ENCODE measurements at regions not wholly inside any gene's neighbourhood (a gene's known extent, or its start where the extent isn't known, plus 50 kb on each side); places are given as distances from the start of the nearest gene placed in this dataset.

GRCh38 chr3:107861904-107862303 lies 228.9 kb downstream of the CD47 start:
- no peaks in the 10 kb centered on the region for H3K36me3 ChIP-seq (ENCODE audit: control insufficient read depth in 2 of 2, extremely low read depth in 1 of 2, insufficient read depth in 2 of 2, low read length in 2 of 2)
- POLR2A ChIA-PET: no interaction called here
- H3K9me1 ChIP-seq (replicated peaks; ENCODE audit: control insufficient read depth, extremely low read depth, insufficient read depth, low read length): no peaks in the 10 kb centered on the region
- CTCF ChIA-PET: interaction anchor here (0.9 kb wide), 1 partner anchor 202 kb away, joined by 4 read pairs; no protein-coding TSS in a partner anchor
- H3K4me2 ChIP-seq (ENCODE audit: insufficient read depth, low read length): no peak overlapping the region
- intact Hi-C loops (cut with micrococcal nuclease) (no loop called here), dilution Hi-C loops (cut with MboI; ENCODE audit: extremely low pct_ligation_motif_present, low sequenced_read_pairs) (no loop called here)
- no peaks in the 10 kb centered on the region for H4K20me1 ChIP-seq (replicated peaks; ENCODE audit: control insufficient read depth, extremely low read depth, insufficient read depth, low read length)
- FAIRE-seq: no peak
- no peak overlapping the region for H3K9ac ChIP-seq (replicated peaks; ENCODE audit: extremely low read depth, insufficient read depth, low read length)
- H3K4me3 ChIP-seq (replicated peaks in 1 of 3; ENCODE audit: insufficient read depth in 1 of 3, low read depth in 1 of 3, low read length in 3 of 3): no peak overlapping the region
- no peak overlapping the region for H3K27ac ChIP-seq (ENCODE audit: insufficient read depth, low read depth, low read length)
- no peaks in the 10 kb centered on the region for H3K79me2 ChIP-seq (ENCODE audit: control insufficient read depth, insufficient read depth, low read length)
- H3K4me1 ChIP-seq (ENCODE audit: control insufficient read depth, extremely low read depth, insufficient read depth, low read length): no peaks in the 10 kb centered on the region
- no TSS peak for BruUV-seq (replicated peaks)
- no peak for DNase-seq (ENCODE audit: low read depth, low spot score)
- no peaks in the 10 kb centered on the region for H3K9me3 ChIP-seq (replicated peaks; ENCODE audit: control insufficient read depth, insufficient read depth, low read length)
- no peak overlapping the region for H2AFZ ChIP-seq (ENCODE audit: low read depth, low read length)
- TF ChIP-seq, protein P1, sequence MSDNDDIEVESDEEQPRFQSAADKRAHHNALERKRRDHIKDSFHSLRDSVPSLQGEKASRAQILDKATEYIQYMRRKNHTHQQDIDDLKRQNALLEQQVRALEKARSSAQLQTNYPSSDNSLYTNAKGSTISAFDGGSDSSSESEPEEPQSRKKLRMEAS (IDR thresholded peaks at IDR 0.05; ENCODE audit: insufficient read depth, insufficient read length): no peak
- no peak for TF ChIP-seq JUN (IDR thresholded peaks at IDR 0.05; ENCODE audit: borderline replicate concordance, insufficient read depth, insufficient read length, low read depth)
- TF ChIP-seq, protein P2, sequence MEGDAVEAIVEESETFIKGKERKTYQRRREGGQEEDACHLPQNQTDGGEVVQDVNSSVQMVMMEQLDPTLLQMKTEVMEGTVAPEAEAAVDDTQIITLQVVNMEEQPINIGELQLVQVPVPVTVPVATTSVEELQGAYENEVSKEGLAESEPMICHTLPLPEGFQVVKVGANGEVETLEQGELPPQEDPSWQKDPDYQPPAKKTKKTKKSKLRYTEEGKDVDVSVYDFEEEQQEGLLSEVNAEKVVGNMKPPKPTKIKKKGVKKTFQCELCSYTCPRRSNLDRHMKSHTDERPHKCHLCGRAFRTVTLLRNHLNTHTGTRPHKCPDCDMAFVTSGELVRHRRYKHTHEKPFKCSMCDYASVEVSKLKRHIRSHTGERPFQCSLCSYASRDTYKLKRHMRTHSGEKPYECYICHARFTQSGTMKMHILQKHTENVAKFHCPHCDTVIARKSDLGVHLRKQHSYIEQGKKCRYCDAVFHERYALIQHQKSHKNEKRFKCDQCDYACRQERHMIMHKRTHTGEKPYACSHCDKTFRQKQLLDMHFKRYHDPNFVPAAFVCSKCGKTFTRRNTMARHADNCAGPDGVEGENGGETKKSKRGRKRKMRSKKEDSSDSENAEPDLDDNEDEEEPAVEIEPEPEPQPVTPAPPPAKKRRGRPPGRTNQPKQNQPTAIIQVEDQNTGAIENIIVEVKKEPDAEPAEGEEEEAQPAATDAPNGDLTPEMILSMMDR (IDR thresholded peaks at IDR 0.05; ENCODE audit: extremely low read depth in 1 of 2, insufficient read depth in 1 of 2, low read depth in 1 of 2, low read length in 2 of 2): no peak
- peaks cover 0 to 3% of the 10 kb centered on the region in 2 experiments for H3K27me3 ChIP-seq (ENCODE audit: control insufficient read depth in 2 of 2, insufficient read depth in 2 of 2, low read length in 2 of 2)

- Histone ChIP-seq H4K20me1 (replicated peaks; ENCODE audit: control insufficient read depth, extremely low read depth, insufficient read depth, low read length) (no peaks in the 10 kb centered on the region), H2AFZ (ENCODE audit: low read depth, low read length) (no peak overlapping the region), H3K27ac (ENCODE audit: insufficient read depth, low read depth, low read length) (no peak overlapping the region), H3K4me2 (ENCODE audit: insufficient read depth, low read length) (no peak overlapping the region), H3K9ac (replicated peaks; ENCODE audit: extremely low read depth, insufficient read depth, low read length) (no peak overlapping the region), H3K4me3 (replicated peaks in 1 of 3; ENCODE audit: insufficient read depth in 1 of 3, low read depth in 1 of 3, low read length in 3 of 3) (no peak overlapping the region), H3K9me3 (replicated peaks; ENCODE audit: control insufficient read depth, insufficient read depth, low read length) (no peaks in the 10 kb centered on the region), H3K9me1 (replicated peaks; ENCODE audit: control insufficient read depth, extremely low read depth, insufficient read depth, low read length) (no peaks in the 10 kb centered on the region), H3K4me1 (ENCODE audit: control insufficient read depth, extremely low read depth, insufficient read depth, low read length) (no peaks in the 10 kb centered on the region), H3K79me2 (ENCODE audit: control insufficient read depth, insufficient read depth, low read length) (no peaks in the 10 kb centered on the region), H3K36me3 (ENCODE audit: control insufficient read depth in 2 of 2, extremely low read depth in 1 of 2, insufficient read depth in 2 of 2, low read length in 2 of 2) (no peaks in the 10 kb centered on the region), H3K27me3 (ENCODE audit: control insufficient read depth in 2 of 2, insufficient read depth in 2 of 2, low read length in 2 of 2) (peaks cover 3% of the 10 kb centered on the region in 2 experiments)
- dilution Hi-C loops (cut with MboI; ENCODE audit: extremely low pct_ligation_motif_present, low sequenced_read_pairs) (no loop called here), intact Hi-C loops (cut with micrococcal nuclease) (no loop called here)
- FAIRE-seq: no peak
- ChIA-PET CTCF (interaction anchor here (0.9 kb wide), 1 partner anchor 201 kb away, joined by 4 read pairs; no protein-coding TSS in a partner anchor), POLR2A (no interaction called here)
- no peak for DNase-seq (ENCODE audit: low read depth, low spot score)
- BruUV-seq (replicated peaks): no TSS peak
- TF ChIP-seq POLR2A (IDR thresholded peaks at IDR 0.05; ENCODE audit: low read depth, low read length): no peak
- no peak for TF ChIP-seq POLR2AphosphoS5 (IDR thresholded peaks at IDR 0.05; ENCODE audit: insufficient read depth, low read depth, low read length)
- no peak for TF ChIP-seq JUN (IDR thresholded peaks at IDR 0.05; ENCODE audit: borderline replicate concordance, insufficient read depth, insufficient read length, low read depth)
- TF ChIP-seq, protein P1 (IDR thresholded peaks at IDR 0.05; ENCODE audit: insufficient read depth, insufficient read length): no peak
- TF ChIP-seq MYC (IDR thresholded peaks at IDR 0.05; ENCODE audit: low read depth, low read length): no peak
- no peak for TF ChIP-seq FOS (IDR thresholded peaks at IDR 0.05; ENCODE audit: borderline replicate concordance, insufficient read depth, low read length)
These were observed 229.4 kb downstream of the CD47 start for GRCh38 chr3:107861422-107861821.
